ENCODE measurements at regions not wholly inside any gene's neighbourhood (a gene's known extent, or its start where the extent isn't known, plus 50 kb on each side); places are given as distances from the start of the nearest gene placed in this dataset.
"Not testable (repeated sequence)": the region's sequence is repeated elsewhere in the genome, so short reads cannot be mapped to it uniquely, and the experiment has no call there.

DNA sequence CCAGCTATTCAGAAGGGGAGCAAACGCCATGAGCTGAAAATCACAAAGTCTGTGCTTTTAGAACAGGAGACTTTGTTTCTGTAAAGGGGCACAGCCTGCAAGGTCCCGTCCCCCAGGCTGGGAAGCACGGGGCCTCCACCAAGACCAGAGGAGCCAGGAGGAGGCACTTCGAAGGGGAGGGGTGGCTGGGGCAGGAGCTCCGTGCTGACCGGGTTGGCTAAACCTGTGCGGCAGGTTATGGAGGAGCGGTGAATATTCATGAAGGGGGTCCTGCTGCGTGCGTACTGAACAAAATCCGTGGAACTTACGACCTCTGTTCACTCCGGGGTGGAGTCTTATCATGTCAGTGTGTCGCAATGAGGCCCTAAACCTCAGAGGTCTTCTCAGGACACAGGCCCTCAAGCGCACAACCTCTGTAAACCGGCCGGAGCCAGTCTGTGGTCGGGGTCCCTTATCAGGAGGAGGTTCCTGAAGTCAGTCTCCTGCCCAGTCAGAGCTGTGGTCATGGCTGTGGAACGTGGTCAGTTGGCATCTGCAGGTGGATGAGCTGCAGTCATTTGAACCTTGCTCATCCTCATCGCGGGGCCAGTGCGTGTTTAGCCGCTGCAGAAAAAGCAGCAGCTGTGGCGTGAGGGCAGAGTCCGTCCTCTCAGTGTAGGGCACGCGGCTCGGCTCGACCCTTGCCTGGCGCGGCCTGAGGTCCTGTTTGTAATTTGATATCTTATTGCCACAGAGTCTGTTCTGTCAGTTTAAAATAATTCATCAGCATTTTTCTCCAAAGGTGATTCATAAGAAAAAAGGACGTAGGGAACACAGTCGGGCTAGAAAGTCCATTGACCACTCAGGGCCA lies 5507.7 kb upstream of the TPTE start:
- H3K4me3 ChIP-seq (ENCODE audit: low read depth, low read length): not testable (repeated sequence)

DNA sequence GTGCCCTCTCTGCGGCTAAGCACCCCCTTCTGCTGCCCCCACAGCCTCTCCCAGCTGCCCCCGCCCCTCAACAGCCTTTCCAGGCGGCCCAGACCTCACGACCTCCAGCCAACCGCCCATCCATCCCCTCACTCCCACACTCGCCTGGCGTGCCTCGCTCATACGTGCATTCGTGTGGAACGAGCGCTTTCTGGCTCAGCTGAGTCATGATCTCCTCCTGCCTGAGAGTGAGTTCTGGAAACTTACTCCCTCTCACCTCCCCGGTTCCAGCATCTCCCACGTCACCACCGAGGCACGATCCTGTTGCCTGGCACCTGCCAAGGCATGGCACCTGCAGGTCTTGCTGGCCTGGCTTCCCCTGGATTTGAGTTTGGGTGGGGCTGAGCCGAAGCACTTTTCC lies 5506.2 kb upstream of the TPTE start:
- not testable (repeated sequence) for DNase-seq (ENCODE audit: low read depth); H3K4me3 ChIP-seq (ENCODE audit: low read depth, low read length)

More for the DNA sequence above, 5507.7 kb upstream of the TPTE start:
- not testable (repeated sequence) for DNase-seq (ENCODE audit: low read depth)

DNA sequence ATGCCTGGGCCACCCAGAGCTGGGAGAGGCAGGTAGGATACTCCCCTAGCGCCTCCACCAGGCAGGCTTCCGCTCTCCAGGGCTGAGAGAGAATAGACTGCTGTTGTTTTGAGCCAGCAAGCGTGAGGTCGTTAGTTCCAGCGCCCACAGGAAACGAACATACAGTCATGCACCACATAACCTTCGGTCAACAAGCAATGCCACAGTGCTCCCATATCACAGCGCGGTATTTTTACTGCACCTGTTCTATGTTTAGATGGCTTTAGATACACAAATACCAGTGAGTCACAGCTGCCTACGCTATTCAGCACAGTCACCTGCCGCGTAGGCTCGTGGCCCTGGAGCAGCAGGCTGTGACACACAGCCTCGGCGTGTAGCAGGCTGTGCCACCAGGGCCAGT lies 5502.3 kb upstream of the TPTE start:
- not testable (repeated sequence) for DNase-seq (ENCODE audit: low read depth)

GRCh38 chr21:5021815-5022214 lies 5499.6 kb upstream of the TPTE start:
- not testable (repeated sequence) for H3K4me3 ChIP-seq (ENCODE audit: low read depth, low read length); DNase-seq (ENCODE audit: low read depth)

More for the DNA sequence above, 5502.3 kb upstream of the TPTE start:
- not testable (repeated sequence) for H3K4me3 ChIP-seq (ENCODE audit: low read depth, low read length)

GRCh38 chr21:5022254-5022653 lies 5499.1 kb upstream of the TPTE start:
- H3K4me3 ChIP-seq (ENCODE audit: low read depth, low read length); DNase-seq (ENCODE audit: low read depth): not testable (repeated sequence)

DNA sequence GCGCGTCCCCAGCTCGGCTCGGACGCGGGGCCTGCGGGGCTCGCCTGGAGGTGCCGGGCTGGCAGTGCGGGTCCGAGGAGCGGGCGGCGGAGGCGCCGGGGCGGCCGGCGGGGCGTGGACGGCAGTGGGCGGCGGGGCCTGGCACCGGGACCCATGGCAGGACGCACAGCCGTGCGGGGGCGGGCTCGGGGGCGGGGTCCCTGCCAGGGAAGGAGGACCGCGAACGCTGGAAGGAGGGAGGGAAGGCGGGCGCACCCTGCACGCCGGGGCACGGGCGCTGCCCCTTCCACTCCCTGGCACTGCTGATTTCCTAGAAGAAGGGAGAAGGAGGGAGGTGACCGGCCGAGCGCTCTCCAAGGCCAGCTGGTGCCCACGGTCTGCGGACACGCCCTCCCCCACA lies 5498.6 kb upstream of the TPTE start:
- DNase-seq (ENCODE audit: low read depth); H3K4me3 ChIP-seq (ENCODE audit: low read depth, low read length): not testable (repeated sequence)

GRCh38 chr21:5035147-5035546 lies 5486.2 kb upstream of the TPTE start:
- H3K4me3 ChIP-seq (ENCODE audit: low read depth, low read length); DNase-seq (ENCODE audit: low read depth): not testable (repeated sequence)

DNA sequence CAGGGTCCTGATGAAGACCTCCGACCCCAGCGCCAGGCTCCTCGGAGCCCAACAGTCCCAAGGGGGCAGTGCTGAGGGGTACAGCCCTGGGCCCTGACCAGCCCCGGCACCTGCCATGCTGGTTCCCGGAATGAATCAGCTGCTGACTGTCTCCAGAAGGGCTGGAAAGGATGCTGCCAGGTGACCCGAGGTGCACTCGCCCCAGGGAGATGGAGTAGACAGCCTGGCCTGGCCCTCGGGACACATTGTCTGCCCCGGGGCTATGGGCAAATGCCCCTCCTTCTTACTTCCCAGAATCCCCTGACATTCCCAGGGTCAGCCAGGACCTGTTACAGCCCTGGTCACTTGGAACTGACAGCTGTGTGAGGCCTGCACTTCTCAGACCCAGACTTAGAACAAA lies 5485.8 kb upstream of the TPTE start:
- not testable (repeated sequence) for DNase-seq (ENCODE audit: low read depth); H3K4me3 ChIP-seq (ENCODE audit: low read depth, low read length)

DNA sequence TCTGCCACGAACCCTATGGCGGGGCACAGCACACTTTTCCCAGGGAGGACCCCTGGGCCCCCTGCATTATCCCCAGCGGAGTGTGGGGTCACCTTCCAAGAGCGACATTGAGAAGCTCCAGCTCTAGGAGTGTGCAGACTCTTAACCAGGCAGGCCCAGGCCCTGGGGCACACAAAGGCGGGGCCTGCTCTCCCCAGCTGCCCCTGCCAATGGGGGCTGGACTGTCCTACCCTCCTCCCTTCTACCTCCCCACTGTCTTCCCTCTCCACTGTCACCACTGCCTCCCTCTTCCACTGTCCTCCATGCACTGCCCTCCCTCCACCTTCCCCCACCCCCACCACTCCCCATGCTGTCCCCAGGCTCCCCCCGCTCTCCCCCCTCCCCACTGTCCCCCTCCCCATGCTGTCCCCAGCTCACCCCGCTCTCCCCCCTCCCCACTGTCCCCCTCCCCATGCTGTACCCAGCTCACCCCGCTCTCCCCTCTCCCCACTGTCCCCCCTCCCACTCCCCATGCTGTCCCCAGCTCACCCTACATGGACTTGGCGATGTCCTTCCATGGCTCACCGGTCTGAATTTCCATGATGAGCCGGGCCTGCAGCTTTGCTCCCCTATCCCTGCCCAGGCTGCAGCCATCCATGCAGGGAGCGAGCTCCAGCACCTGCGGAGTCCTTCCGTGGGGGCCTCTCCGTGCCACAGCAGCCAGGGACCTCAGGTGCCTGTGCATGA lies 5483.6 kb upstream of the TPTE start:
- not testable (repeated sequence) for H3K4me3 ChIP-seq (ENCODE audit: low read depth, low read length); DNase-seq (ENCODE audit: low read depth)

- H3K4me3 ChIP-seq (ENCODE audit: low read depth, low read length); DNase-seq (ENCODE audit: low read depth): not testable (repeated sequence)
These were observed 5481.5 kb upstream of the TPTE start for GRCh38 chr21:5039926-5040325.

DNA sequence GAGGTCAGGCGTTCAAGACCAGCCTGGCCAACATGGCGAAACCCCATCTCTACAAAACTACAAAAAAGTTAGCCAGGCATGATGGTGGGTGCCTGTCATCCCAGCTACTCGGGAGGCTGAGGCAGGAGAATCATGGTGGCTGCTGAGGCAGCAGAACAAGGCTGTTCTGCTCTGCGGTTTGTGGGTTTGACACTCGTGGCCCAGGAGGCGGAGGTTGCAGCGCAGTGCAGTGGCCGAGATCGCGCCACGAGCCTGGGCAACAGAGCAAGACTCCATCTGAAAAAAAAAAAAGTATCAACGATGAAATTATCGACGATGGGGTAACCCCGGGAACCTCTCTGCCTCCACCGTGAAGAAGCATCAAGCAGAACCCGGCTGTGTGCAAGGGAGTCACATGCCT lies 5478.8 kb upstream of the TPTE start:
- H3K4me3 ChIP-seq (ENCODE audit: low read depth, low read length); DNase-seq (ENCODE audit: low read depth): not testable (repeated sequence)

- not testable (repeated sequence) for H3K4me3 ChIP-seq (ENCODE audit: low read depth, low read length); DNase-seq (ENCODE audit: low read depth)
These were observed 5476.6 kb upstream of the TPTE start for GRCh38 chr21:5044812-5045211.

GRCh38 chr21:5051303-5052018 lies 5469.9 kb upstream of the TPTE start:
- H3K4me3 ChIP-seq (ENCODE audit: low read depth, low read length): not testable (repeated sequence)

DNA sequence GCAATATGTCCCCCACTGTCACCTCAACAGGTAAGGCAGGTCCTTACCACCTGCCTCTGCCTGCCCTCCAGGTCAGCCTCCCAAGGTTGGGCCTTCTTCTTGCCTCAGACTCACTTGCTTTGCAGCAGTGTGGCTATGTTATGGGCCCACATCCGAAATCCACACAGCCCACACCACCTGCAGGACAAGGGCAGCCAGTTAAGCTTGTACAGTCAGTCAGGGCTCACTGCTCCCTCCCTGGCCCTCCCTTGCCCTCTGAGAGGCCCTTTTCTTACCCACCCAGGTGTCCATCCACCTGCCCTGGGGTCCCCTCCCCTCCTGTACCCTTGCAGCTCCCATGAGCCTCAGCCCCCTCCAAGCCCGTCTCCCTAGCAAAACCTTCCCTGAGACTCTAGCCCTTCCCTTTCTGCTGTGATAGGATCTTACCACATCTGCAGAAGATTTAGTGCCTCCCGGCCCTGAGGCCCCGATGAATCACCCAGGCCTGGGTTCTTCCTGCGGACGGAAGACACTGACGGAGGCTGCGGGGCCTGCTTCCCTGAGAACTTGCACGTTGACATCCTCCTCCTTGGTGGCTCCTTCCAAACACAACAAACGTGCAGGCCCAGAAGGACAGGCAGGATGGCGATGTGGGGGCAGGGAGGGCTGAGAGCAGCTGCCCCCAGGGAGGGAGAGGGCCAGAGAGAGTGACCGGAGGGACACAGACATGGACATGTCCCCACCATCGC lies 5466.2 kb upstream of the TPTE start:
- not testable (repeated sequence) for H3K4me3 ChIP-seq (ENCODE audit: low read depth, low read length); DNase-seq (ENCODE audit: low read depth)

More at GRCh38 chr21:5051303-5052018, 5469.9 kb upstream of the TPTE start:
- DNase-seq (ENCODE audit: low read depth): not testable (repeated sequence)

DNA sequence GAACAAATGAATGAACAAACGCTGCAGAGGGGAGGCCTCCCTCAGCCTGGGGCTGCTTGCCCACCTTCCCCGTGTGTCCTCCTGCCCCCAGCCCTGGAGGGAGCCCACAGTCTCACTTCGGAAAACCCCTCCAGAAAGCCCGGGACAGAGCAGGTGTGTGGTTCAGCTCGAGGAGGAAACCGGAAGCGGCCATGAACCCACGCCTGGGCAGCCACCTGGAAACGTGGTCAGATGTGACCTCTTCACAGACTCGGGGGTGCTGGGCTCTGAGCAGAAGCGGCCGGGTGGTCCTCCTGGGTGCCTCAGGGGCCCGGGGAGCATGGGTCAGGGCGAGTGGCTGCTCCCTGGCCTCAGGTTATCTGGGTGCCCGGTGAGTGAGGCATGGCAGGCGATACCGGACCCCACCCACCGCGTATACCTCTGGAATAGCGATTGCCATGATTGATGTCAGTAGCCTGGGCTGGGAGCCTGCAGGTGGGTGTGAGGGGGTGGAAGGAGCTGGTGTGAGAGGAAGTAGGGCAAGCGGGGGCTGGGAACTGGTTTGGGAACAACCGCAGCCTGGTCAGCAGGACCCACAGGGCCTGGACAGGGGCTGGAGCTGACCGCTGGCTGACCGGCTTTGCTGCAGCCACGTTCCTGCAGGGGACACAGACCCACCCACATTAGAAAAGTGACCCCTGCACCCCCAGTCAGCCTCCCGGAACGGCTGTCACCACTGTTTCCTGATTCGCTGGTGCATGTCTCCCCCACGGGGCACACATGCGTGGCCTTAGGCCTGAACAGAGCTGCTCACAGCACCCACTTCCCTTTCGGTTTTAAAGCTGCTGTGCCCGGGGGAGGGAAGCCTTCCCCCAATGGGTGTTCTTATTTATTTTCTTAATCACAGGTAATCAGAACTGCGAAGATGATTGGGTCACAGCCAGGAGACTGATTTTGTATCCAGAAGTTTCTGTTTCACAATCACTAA lies 5465.1 kb upstream of the TPTE start:
- DNase-seq (ENCODE audit: low read depth); H3K4me3 ChIP-seq (ENCODE audit: low read depth, low read length): not testable (repeated sequence)

- not testable (repeated sequence) for H3K4me3 ChIP-seq (ENCODE audit: low read depth, low read length); DNase-seq (ENCODE audit: low read depth)
These were observed 5464.3 kb upstream of the TPTE start for GRCh38 chr21:5057077-5057476.

- H3K4me3 ChIP-seq (ENCODE audit: low read depth, low read length); DNase-seq (ENCODE audit: low read depth): not testable (repeated sequence)
These were observed 5460.9 kb upstream of the TPTE start for GRCh38 chr21:5060364-5061083.
